ENCODE measurements at regions not wholly inside any gene's neighbourhood (a gene's known extent, or its start where the extent isn't known, plus 50 kb on each side); places are given as distances from the start of the nearest gene placed in this dataset.
"Not testable (repeated sequence)": the region's sequence is repeated elsewhere in the genome, so short reads cannot be mapped to it uniquely, and the experiment has no call there.

DNA sequence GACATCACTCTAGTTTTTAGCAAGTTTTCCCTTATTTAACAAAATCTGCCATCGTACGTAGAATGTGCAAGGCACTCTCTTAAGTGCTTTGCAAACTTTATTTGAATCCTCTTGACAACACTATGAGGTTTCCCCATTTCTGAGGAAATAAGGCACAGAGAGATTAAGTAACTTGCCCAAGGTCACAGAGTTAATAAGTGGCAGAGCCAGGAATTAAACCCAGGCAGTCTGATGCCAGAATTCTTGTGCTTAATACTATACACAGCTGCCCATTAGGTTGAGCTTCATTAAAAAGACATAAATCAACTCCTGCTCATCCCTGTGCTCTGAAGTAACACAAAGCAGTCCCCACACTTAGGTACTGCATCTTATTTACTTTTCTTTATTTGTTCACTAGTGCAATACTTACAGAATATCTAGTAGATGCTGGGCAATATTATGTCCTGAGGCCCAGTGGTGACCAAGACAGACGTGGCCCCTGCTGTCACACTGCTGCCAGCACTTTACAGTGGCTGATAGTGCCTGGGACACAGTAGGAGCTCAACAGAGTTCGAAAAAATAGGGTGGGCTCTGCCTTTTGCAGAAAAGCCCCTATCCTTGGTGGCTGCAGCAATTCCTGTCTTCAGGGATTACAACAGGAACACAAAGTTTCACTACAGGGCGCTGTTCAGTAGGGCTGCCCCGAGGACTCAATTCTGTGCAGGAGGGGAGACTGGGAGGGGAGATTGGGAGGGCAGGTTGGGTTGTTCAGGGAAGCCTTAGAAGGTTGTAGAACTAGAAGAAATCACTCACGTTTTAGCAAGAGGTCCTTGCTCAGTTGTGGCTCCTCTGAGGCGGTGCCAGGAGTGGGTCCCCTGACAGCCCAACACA, 138.3 kb upstream of the TPM1 start:
- Histone ChIP-seq H3K9me3 (ENCODE audit: control insufficient read depth in 1 of 2, low read length in 2 of 2) (no peaks in the 10 kb centered on the region), H3K4me1 (ENCODE audit: control insufficient read depth in 1 of 2, insufficient read depth in 2 of 2, low read length in 2 of 2) (no peaks in the 10 kb centered on the region), H3K27me3 (ENCODE audit: control insufficient read depth in 1 of 2, insufficient read depth in 2 of 2, low read length in 2 of 2) (no peaks in the 10 kb centered on the region), H3K27ac (ENCODE audit: low read depth, low read length) (no peak overlapping the region), H3K9ac (ENCODE audit: low read depth in 1 of 2, low read length in 2 of 2) (no peak overlapping the region), H3K4me3 (ENCODE audit: low read depth in 1 of 2, low read length in 2 of 2) (no peak overlapping the region), H3K36me3 (ENCODE audit: control insufficient read depth in 1 of 2, insufficient read depth in 2 of 2, low read length in 2 of 2) (no peaks in the 10 kb centered on the region)

DNA sequence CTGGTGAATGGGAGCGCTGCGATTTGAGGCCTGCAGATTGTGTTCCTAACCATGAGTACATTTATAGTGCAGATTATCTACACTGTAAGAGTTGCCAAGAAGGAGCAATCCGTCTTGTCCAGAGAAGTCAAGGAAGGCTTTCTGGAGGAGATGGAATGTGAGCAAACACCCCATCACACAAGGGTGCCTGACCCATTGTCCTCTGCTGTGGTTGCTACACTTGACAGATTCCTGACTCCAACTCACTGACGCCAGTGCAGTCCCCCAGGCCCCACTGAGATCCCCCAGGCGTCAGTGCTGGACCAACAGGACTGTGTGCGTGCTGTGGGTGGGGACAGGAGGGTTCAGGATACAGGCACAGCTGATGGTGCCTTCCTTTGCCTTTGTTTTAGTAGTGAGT, 135.9 kb upstream of the TPM1 start:
- Histone ChIP-seq H3K4me3 (ENCODE audit: low read depth in 1 of 2, low read length in 2 of 2) (no peak overlapping the region), H3K9me3 (ENCODE audit: control insufficient read depth in 1 of 2, low read length in 2 of 2) (no peaks in the 10 kb centered on the region), H3K27me3 (ENCODE audit: control insufficient read depth in 1 of 2, insufficient read depth in 2 of 2, low read length in 2 of 2) (no peaks in the 10 kb centered on the region), H3K4me1 (ENCODE audit: control insufficient read depth in 1 of 2, insufficient read depth in 2 of 2, low read length in 2 of 2) (no peaks in the 10 kb centered on the region), H3K9ac (ENCODE audit: low read depth in 1 of 2, low read length in 2 of 2) (no peak overlapping the region), H3K36me3 (ENCODE audit: control insufficient read depth in 1 of 2, insufficient read depth in 2 of 2, low read length in 2 of 2) (no peaks in the 10 kb centered on the region), H3K27ac (ENCODE audit: low read depth, low read length) (no peak overlapping the region)

DNA sequence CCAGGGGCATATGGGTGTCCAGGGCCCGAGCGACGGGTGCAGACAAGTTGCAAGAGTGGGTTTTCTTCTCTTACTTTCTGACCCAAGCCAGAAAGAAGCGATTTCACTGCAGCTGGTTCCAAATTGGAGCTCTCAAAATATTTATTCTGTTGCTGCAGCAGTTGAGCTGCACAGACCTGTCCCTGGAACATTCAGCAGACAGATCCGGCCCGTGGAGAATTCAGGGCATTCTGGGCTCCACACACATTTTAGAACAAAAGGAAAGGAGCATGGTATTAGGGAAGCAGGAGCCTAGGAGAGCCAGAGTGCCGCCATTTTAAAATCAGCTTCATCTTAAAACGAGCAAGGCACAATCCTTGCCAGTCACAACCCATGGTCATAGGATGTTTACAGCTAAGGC, 135.3 kb upstream of the TPM1 start:
- Histone ChIP-seq H3K36me3 (ENCODE audit: control insufficient read depth in 1 of 2, insufficient read depth in 2 of 2, low read length in 2 of 2) (no peaks in the 10 kb centered on the region), H3K27ac (ENCODE audit: low read depth, low read length) (no peak overlapping the region), H3K9ac (ENCODE audit: low read depth in 1 of 2, low read length in 2 of 2) (no peak overlapping the region), H3K4me3 (ENCODE audit: low read depth in 1 of 2, low read length in 2 of 2) (no peak overlapping the region), H3K27me3 (ENCODE audit: control insufficient read depth in 1 of 2, insufficient read depth in 2 of 2, low read length in 2 of 2) (no peaks in the 10 kb centered on the region), H3K9me3 (ENCODE audit: control insufficient read depth in 1 of 2, low read length in 2 of 2) (no peaks in the 10 kb centered on the region), H3K4me1 (ENCODE audit: control insufficient read depth in 1 of 2, insufficient read depth in 2 of 2, low read length in 2 of 2) (no peaks in the 10 kb centered on the region)

DNA sequence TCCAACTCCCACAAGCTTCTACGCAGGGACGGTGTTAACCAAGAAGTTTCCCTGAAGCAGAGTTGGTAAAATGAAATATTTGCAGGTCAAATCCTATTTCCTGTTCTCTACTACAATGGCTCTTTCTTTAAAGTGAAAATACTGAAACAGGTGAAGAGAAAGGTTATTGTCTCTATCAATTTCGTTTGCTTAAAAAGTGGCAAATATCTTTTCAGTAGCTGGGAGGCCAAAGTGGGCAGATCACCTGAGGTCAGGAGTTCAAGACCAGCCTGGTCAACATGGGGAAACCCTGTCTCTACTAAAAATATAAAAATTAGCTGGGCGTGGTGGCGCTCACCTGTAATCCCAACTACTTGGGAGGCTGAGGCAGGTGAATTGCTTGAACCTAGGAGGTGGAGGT, 134.2 kb upstream of the TPM1 start:
- H3K9ac ChIP-seq (ENCODE audit: low read depth in 1 of 2, low read length in 2 of 2); H3K27me3 ChIP-seq (ENCODE audit: control insufficient read depth in 1 of 2, insufficient read depth in 2 of 2, low read length in 2 of 2); H3K4me3 ChIP-seq (ENCODE audit: low read depth in 1 of 2, low read length in 2 of 2); H3K36me3 ChIP-seq (ENCODE audit: control insufficient read depth in 1 of 2, insufficient read depth in 2 of 2, low read length in 2 of 2); H3K4me1 ChIP-seq (ENCODE audit: control insufficient read depth in 1 of 2, insufficient read depth in 2 of 2, low read length in 2 of 2); H3K27ac ChIP-seq (ENCODE audit: low read depth, low read length); H3K9me3 ChIP-seq (ENCODE audit: control insufficient read depth in 1 of 2, low read length in 2 of 2): not testable (repeated sequence)

DNA sequence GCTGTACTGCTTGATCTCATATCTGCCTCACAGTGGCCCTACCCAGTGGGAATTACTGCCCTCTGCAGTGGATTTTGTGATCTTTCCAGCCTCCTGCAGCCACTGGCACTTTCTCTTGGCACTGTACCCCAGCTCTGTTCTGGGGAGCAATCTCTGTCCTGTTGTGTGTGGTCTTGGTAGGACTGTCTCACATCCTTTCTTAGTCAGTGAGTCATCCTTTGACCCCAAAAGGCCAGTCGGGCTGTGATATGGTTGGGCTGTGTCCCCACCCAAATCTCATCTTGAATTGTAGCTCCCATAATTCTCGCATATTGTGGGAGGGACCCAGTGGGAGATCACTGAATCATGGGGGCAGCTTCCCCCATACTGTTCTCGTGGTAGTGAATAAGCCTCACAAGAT, 133.3 kb upstream of the TPM1 start:
- no peaks in the 10 kb centered on the region for H3K4me1 ChIP-seq (ENCODE audit: control insufficient read depth in 1 of 2, insufficient read depth in 2 of 2, low read length in 2 of 2)
- H3K9ac ChIP-seq (ENCODE audit: low read depth in 1 of 2, low read length in 2 of 2) = no peak overlapping the region
- H3K27me3 ChIP-seq (ENCODE audit: control insufficient read depth in 1 of 2, insufficient read depth in 2 of 2, low read length in 2 of 2) = no peaks in the 10 kb centered on the region
- no peak overlapping the region for H3K27ac ChIP-seq (ENCODE audit: low read depth, low read length)
- H3K4me3 ChIP-seq (ENCODE audit: low read depth in 1 of 2, low read length in 2 of 2) = no peak overlapping the region
- H3K9me3 ChIP-seq (ENCODE audit: control insufficient read depth in 1 of 2, low read length in 2 of 2) = no peaks in the 10 kb centered on the region
- no peaks in the 10 kb centered on the region for H3K36me3 ChIP-seq (ENCODE audit: control insufficient read depth in 1 of 2, insufficient read depth in 2 of 2, low read length in 2 of 2)

DNA sequence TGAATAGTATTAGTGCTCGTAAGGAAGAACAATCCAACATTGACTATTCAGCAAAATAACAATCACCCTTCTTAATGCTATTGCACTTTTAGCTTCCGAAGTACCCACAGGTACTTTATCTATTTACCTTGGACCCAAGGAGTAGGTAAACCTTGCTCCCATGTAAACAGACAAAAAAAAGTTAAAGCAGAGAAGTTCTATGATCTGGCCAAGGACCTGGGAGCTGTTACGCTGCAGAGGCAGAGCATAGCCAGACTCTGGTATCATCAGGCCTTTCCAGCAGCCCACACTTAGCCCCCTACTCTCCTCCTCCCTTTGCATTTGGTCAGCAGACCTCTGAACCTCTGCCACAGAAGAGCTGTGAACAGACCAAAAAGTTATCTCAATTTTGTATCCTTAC, 130.3 kb upstream of the TPM1 start:
- no peaks in the 10 kb centered on the region for H3K4me1 ChIP-seq (ENCODE audit: control insufficient read depth in 1 of 2, insufficient read depth in 2 of 2, low read length in 2 of 2)
- H3K9ac ChIP-seq (ENCODE audit: low read depth in 1 of 2, low read length in 2 of 2) = no peak overlapping the region
- no peaks in the 10 kb centered on the region for H3K9me3 ChIP-seq (ENCODE audit: control insufficient read depth in 1 of 2, low read length in 2 of 2)
- no peaks in the 10 kb centered on the region for H3K27me3 ChIP-seq (ENCODE audit: control insufficient read depth in 1 of 2, insufficient read depth in 2 of 2, low read length in 2 of 2)
- H3K4me3 ChIP-seq (ENCODE audit: low read depth in 1 of 2, low read length in 2 of 2) = no peak overlapping the region
- no peak overlapping the region for H3K27ac ChIP-seq (ENCODE audit: low read depth, low read length)
- no peaks in the 10 kb centered on the region for H3K36me3 ChIP-seq (ENCODE audit: control insufficient read depth in 1 of 2, insufficient read depth in 2 of 2, low read length in 2 of 2)

DNA sequence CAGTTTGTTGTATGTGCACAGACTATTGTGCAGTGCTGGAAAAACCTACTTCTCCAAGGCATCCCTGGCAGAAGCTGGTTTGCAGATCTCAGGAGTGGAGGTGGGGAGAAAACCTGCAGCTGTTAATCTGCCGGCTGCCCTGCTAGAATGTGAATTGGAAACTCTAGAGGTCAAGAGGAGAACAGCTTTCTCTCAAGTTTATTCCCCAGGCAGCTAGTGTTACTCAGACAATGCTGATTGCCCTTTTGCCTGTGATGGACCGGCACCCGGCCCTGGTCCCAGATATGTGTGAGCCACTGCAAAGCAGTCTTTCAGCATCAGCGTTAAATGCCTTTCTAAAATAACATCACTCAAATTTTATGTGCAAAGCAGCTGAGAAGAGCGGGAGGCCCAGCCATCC, 129.7 kb upstream of the TPM1 start:
- Histone ChIP-seq H3K9me3 (ENCODE audit: control insufficient read depth in 1 of 2, low read length in 2 of 2) (no peaks in the 10 kb centered on the region), H3K27me3 (ENCODE audit: control insufficient read depth in 1 of 2, insufficient read depth in 2 of 2, low read length in 2 of 2) (no peaks in the 10 kb centered on the region), H3K36me3 (ENCODE audit: control insufficient read depth in 1 of 2, insufficient read depth in 2 of 2, low read length in 2 of 2) (no peaks in the 10 kb centered on the region), H3K4me1 (ENCODE audit: control insufficient read depth in 1 of 2, insufficient read depth in 2 of 2, low read length in 2 of 2) (no peaks in the 10 kb centered on the region), H3K27ac (ENCODE audit: low read depth, low read length) (no peak overlapping the region), H3K4me3 (ENCODE audit: low read depth in 1 of 2, low read length in 2 of 2) (no peak overlapping the region), H3K9ac (ENCODE audit: low read depth in 1 of 2, low read length in 2 of 2) (no peak overlapping the region)

DNA sequence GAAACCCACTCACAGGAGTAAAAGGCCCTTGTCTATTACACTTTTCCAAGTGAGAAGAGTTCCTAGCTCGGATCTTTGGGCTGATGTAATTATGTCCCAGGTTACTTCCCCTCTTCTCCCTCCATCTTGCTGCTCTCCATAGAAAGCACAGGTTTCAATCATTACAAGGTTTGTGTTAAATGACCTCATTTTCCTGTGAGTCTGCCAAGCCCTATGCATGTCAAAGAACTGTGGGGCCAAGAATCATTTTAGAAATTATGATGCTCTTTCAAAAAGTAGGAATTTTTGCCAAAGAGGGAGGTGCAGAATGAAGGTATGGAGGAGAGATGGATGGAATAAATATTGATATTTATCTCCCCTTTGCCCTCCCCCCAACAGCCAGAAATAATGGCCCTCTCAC, 129.3 kb upstream of the TPM1 start:
- Histone ChIP-seq H3K9me3 (ENCODE audit: control insufficient read depth in 1 of 2, low read length in 2 of 2) (no peaks in the 10 kb centered on the region), H3K9ac (ENCODE audit: low read depth in 1 of 2, low read length in 2 of 2) (no peak overlapping the region), H3K27me3 (ENCODE audit: control insufficient read depth in 1 of 2, insufficient read depth in 2 of 2, low read length in 2 of 2) (no peaks in the 10 kb centered on the region), H3K4me1 (ENCODE audit: control insufficient read depth in 1 of 2, insufficient read depth in 2 of 2, low read length in 2 of 2) (no peaks in the 10 kb centered on the region), H3K4me3 (ENCODE audit: low read depth in 1 of 2, low read length in 2 of 2) (no peak overlapping the region), H3K27ac (ENCODE audit: low read depth, low read length) (no peak overlapping the region), H3K36me3 (ENCODE audit: control insufficient read depth in 1 of 2, insufficient read depth in 2 of 2, low read length in 2 of 2) (no peaks in the 10 kb centered on the region)

DNA sequence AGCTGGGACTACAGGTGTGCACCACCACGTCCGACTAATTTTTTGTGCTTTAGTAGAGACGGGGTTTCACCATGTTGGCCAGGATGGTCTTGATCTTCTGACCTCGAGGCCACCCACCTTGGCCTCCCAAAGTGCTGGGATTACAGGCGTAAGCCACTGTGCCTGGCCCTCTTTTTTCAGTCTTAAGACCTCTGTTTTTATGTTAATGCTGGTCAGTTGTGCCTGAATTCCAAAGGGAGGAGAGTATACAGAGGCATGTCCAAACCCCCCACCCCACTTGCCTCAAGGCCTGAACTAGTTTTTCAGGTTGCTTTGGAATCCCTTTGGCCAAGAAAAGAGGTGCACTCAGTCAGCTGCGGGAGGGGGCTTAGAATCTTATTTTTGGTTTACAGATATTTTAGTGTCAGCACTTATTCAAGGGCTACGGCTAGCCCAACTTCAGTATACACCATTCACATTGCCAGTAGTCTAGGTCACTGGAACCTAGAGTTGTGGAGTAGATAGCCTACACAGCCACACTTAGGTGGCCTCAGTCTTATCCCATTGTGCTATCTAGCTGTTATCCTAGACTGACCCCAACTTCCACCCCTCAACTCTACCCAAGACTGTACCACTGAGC, 128.0 kb upstream of the TPM1 start:
- Histone ChIP-seq H3K9me3 (ENCODE audit: control insufficient read depth in 1 of 2, low read length in 2 of 2) (no peaks in the 10 kb centered on the region), H3K9ac (ENCODE audit: low read depth in 1 of 2, low read length in 2 of 2) (no peak overlapping the region), H3K27ac (ENCODE audit: low read depth, low read length) (no peak overlapping the region), H3K27me3 (ENCODE audit: control insufficient read depth in 1 of 2, insufficient read depth in 2 of 2, low read length in 2 of 2) (no peaks in the 10 kb centered on the region), H3K4me1 (ENCODE audit: control insufficient read depth in 1 of 2, insufficient read depth in 2 of 2, low read length in 2 of 2) (no peaks in the 10 kb centered on the region), H3K4me3 (ENCODE audit: low read depth in 1 of 2, low read length in 2 of 2) (no peak overlapping the region), H3K36me3 (ENCODE audit: control insufficient read depth in 1 of 2, insufficient read depth in 2 of 2, low read length in 2 of 2) (no peaks in the 10 kb centered on the region)

DNA sequence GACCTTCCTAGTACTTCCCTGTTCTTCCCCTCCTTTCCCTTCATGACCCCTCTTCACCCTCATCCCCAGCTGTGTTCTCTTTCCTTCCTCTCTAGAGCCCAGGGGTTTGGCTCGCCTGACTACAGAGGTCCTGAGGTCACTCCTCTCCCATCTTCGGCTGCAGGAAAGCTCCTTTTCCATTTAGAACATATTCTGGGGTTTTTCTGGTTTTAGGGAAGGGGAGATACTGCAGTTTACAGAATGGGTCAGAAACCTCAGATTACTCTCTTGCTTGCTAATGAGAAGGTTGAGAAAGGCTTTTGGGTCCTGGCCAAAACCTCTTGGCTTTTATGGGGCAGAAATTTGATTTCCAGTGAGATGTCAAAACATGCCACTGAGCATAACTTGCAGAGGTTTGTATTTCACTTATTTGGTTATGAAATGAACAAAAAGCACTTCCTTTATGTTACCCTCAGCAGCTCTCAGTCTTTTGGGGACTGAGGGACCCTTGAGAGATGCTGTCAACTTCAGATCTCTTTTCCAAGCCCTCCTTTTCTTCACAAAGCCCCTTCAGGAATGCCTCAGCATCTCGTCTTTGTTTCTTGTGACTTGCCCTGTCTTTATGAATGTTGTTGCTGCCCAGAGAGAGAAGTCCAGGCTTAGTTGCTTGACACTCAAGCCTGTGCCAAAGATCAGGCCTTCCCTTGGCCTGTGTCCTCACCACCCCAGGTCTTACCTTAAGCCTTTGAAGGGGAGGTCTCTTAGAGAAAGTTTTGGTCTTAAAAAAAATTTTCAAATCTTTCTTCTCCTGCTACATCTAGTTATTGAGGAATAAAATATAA, 121.7 kb upstream of the TPM1 start:
- H3K36me3 ChIP-seq (ENCODE audit: control insufficient read depth in 1 of 2, insufficient read depth in 2 of 2, low read length in 2 of 2) = no peaks in the 10 kb centered on the region
- no peaks in the 10 kb centered on the region for H3K4me1 ChIP-seq (ENCODE audit: control insufficient read depth in 1 of 2, insufficient read depth in 2 of 2, low read length in 2 of 2)
- H3K9me3 ChIP-seq (ENCODE audit: control insufficient read depth in 1 of 2, low read length in 2 of 2) = no peaks in the 10 kb centered on the region
- no peak overlapping the region for H3K27ac ChIP-seq (ENCODE audit: low read depth, low read length)
- H3K4me3 ChIP-seq (ENCODE audit: low read depth in 1 of 2, low read length in 2 of 2) = no peak overlapping the region
- H3K27me3 ChIP-seq (ENCODE audit: control insufficient read depth in 1 of 2, insufficient read depth in 2 of 2, low read length in 2 of 2) = no peaks in the 10 kb centered on the region
- no peak overlapping the region for H3K9ac ChIP-seq (ENCODE audit: low read depth in 1 of 2, low read length in 2 of 2)
